GM18498 (cell line): ENCODE measurements at regions not wholly inside any gene's neighbourhood (a gene's known extent, or its start where the extent isn't known, plus 50 kb on each side); places are given as distances from the start of the nearest gene placed in this dataset.

ENCODE experiments used
- ATAC-seq: cut with Tn5 transposase; IDR thresholded peaks from one replicate; pipeline ENCODE4 v1.9.1; 2021; ENCODE audit warnings: mild to moderate bottlenecking, moderate library complexity; ENCODE audit not compliant: unreplicated experiment

GRCh38 chr6:133583907-133584427, 304.9 kb upstream of the TCF21 start:
- ATAC-seq: no peak

- ATAC-seq: no peak
Observed at GRCh38 chr6:133584823-133585222, 304.1 kb upstream of the TCF21 start.

GRCh38 chr6:133585978-133586377, 302.9 kb upstream of the TCF21 start:
- ATAC-seq: no peak

GRCh38 chr6:133587546-133588160, 301.3 kb upstream of the TCF21 start:
- ATAC-seq: no peak

GRCh38 chr6:133590196-133590595, 298.7 kb upstream of the TCF21 start:
- ATAC-seq: no peak

GRCh38 chr6:133590814-133591213, 298.1 kb upstream of the TCF21 start:
- no peak for ATAC-seq

- ATAC-seq: no peak
Observed at GRCh38 chr6:133591275-133591674, 297.6 kb upstream of the TCF21 start.

GRCh38 chr6:133594652-133595110, 294.2 kb upstream of the TCF21 start:
- ATAC-seq: no peak

GRCh38 chr6:133595111-133595761, 293.7 kb upstream of the TCF21 start:
- no peak for ATAC-seq

GRCh38 chr6:133606852-133607251, 282.1 kb upstream of the TCF21 start:
- ATAC-seq: no peak

GRCh38 chr6:133608620-133609019, 280.3 kb upstream of the TCF21 start:
- ATAC-seq: no peak

- no peak for ATAC-seq
Observed at GRCh38 chr6:133609415-133610226, 279.3 kb upstream of the TCF21 start.

GRCh38 chr6:133610227-133610840, 278.6 kb upstream of the TCF21 start:
- no peak for ATAC-seq

- no peak for ATAC-seq
Observed at GRCh38 chr6:133610971-133611370, 277.9 kb upstream of the TCF21 start.

GRCh38 chr6:133612459-133612858, 276.5 kb upstream of the TCF21 start:
- ATAC-seq: no peak

- no peak for ATAC-seq
Observed at GRCh38 chr6:133613211-133613610, 275.7 kb upstream of the TCF21 start.

- ATAC-seq: no peak
Observed at GRCh38 chr6:133621751-133622150, 267.2 kb upstream of the TCF21 start.

GRCh38 chr6:133623065-133623464, 265.8 kb upstream of the TCF21 start:
- ATAC-seq: no peak

- ATAC-seq: no peak
Observed at GRCh38 chr6:133623621-133624020, 265.3 kb upstream of the TCF21 start.

- ATAC-seq: no peak
Observed at GRCh38 chr6:133626096-133626666, 262.7 kb upstream of the TCF21 start.

GRCh38 chr6:133629970-133630369, 258.9 kb upstream of the TCF21 start:
- ATAC-seq: no peak
